ENCODE measurements at regions not wholly inside any gene's neighbourhood (a gene's known extent, or its start where the extent isn't known, plus 50 kb on each side); places are given as distances from the start of the nearest gene placed in this dataset.
"Not testable (repeated sequence)": the region's sequence is repeated elsewhere in the genome, so short reads cannot be mapped to it uniquely, and the experiment has no call there.

DNA sequence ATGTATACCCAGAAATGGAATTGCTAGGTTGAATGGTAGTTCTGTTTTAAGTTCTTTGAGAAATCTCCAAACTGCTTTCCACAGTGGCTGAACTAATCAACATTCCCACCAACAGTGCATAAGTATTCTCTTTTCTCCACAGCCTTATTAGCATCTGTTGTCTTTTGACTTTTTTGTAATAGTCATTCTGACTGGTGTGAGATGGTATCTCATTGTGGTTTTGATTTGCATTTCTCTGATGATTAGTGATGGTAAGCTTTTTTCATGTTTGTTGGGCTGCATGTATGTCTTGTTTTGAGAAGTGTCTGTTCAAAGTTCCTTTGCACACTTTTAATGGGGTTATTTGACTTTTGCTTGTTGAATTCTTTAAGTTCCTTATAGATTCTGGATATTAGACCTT lies 52.4 kb upstream of the EHHADH start:
- H3K9me3 ChIP-seq (ENCODE audit: control insufficient read depth, low read length), result peaks cover 37% of the 10 kb centered on the region
- H3K27ac Mint-ChIP-seq; H3K27me3 Mint-ChIP-seq (ENCODE audit: insufficient read depth); H3K9ac ChIP-seq (ENCODE audit: extremely low read depth, low read length, poor library complexity, severe bottlenecking); H3K4me1 ChIP-seq (ENCODE audit: control insufficient read depth, insufficient read depth, low read length); H3K27me3 ChIP-seq (ENCODE audit: control insufficient read depth, insufficient read depth, low read length, poor library complexity, severe bottlenecking); H3K4me3 ChIP-seq (ENCODE audit: low read length); DNase-seq; H3K27ac ChIP-seq (ENCODE audit: low read depth, low read length); H3K4me3 Mint-ChIP-seq; H3K36me3 ChIP-seq (ENCODE audit: control insufficient read depth, insufficient read depth, low read length); H3K4me1 Mint-ChIP-seq: not testable (repeated sequence)
- Mint-ChIP-seq H3K9me3 (peaks cover 37% of the 10 kb centered on the region), H3K36me3 (ENCODE audit: low read depth) (peaks cover 42% of the 10 kb centered on the region)

DNA sequence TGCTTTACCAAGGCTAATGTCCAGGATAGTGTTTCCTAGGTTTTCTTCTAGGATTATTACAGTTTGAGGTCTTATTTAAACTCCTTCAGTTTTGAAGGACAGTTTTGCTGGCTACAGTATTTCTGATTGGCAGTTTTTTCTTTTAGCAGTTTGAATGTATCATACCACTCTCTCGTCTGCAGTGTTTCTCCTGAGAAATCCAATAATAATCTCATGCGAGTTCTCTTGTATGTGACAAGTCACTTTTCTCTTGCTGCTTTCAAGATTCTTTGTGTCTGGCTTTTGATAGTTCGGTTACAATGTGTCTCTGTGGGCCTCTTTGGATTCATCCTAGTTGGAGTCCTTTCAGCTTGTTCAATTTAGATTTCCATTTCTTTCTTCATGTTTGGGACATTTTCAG lies 53.0 kb upstream of the EHHADH start:
- H3K27me3 Mint-ChIP-seq (ENCODE audit: insufficient read depth), result no peaks in the 10 kb centered on the region
- H3K4me3 Mint-ChIP-seq, result no peak overlapping the region
- H3K4me1 ChIP-seq (ENCODE audit: control insufficient read depth, insufficient read depth, low read length), result no peaks in the 10 kb centered on the region
- peaks cover 4% of the 10 kb centered on the region for H3K36me3 ChIP-seq (ENCODE audit: control insufficient read depth, insufficient read depth, low read length)
- H3K36me3 Mint-ChIP-seq (ENCODE audit: low read depth), result peaks cover 42% of the 10 kb centered on the region
- H3K27ac Mint-ChIP-seq, result no peak overlapping the region
- peaks cover 41% of the 10 kb centered on the region for H3K9me3 Mint-ChIP-seq
- H3K4me3 ChIP-seq (ENCODE audit: low read length), result no peak overlapping the region
- TF ChIP-seq, protein P1, sequence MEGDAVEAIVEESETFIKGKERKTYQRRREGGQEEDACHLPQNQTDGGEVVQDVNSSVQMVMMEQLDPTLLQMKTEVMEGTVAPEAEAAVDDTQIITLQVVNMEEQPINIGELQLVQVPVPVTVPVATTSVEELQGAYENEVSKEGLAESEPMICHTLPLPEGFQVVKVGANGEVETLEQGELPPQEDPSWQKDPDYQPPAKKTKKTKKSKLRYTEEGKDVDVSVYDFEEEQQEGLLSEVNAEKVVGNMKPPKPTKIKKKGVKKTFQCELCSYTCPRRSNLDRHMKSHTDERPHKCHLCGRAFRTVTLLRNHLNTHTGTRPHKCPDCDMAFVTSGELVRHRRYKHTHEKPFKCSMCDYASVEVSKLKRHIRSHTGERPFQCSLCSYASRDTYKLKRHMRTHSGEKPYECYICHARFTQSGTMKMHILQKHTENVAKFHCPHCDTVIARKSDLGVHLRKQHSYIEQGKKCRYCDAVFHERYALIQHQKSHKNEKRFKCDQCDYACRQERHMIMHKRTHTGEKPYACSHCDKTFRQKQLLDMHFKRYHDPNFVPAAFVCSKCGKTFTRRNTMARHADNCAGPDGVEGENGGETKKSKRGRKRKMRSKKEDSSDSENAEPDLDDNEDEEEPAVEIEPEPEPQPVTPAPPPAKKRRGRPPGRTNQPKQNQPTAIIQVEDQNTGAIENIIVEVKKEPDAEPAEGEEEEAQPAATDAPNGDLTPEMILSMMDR (conservative IDR thresholded peaks at IDR 0.05), result no peak
- 91 to 98% methylated on average over 2 to 3 of the region's 3 CpGs for WGBS, 2 experiments (ENCODE audit: insufficient coverage in 1 of 2, insufficient read length in 1 of 2)
- no peaks in the 10 kb centered on the region for H3K27me3 ChIP-seq (ENCODE audit: control insufficient read depth, insufficient read depth, low read length, poor library complexity, severe bottlenecking)
- peaks cover 40% of the 10 kb centered on the region for H3K9me3 ChIP-seq (ENCODE audit: control insufficient read depth, low read length)
- no peak overlapping the region for H3K9ac ChIP-seq (ENCODE audit: extremely low read depth, low read length, poor library complexity, severe bottlenecking)
- H3K4me1 Mint-ChIP-seq, result no peaks in the 10 kb centered on the region
- no peak for DNase-seq
- H3K27ac ChIP-seq (ENCODE audit: low read depth, low read length), result no peak overlapping the region

DNA sequence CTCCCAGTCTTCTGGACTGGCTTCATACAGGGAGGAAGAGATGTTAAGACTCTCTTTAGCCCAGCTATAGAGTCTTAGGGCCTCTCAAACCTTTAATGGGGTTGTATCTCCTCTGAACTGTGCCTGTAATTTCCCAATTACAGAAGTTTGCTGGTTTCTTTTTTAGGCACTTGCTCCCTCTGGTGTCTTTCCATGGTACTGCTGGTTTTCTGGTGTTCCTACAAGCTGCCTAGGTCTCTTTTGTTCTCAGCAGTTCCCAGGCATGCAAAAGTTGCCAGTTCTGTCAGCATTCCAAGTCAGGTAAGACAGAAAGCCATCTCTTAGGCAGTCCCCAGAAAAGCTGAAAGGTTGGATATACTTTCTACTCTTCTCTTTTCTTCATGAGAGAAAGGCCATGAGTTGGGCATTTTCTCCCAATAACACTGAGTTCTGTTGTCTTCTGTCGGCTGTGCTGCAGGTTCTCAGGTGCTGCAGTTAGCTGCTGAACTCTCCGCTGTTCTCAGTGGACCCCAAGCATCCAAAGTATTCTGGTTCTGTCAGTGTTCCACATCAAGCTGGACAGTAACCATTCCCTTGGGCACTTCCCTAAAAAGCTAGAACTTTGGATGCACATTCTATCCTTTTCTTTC lies 54.4 kb upstream of the EHHADH start:
- TF ChIP-seq, protein P1 (conservative IDR thresholded peaks at IDR 0.05), result peak; percentile 85
- no peaks in the 10 kb centered on the region for H3K27me3 Mint-ChIP-seq (ENCODE audit: insufficient read depth)
- WGBS, 2 experiments (ENCODE audit: insufficient coverage in 1 of 2, insufficient read length in 1 of 2), result 95 to 100% methylated on average over 2 of the region's 2 CpGs
- Histone ChIP-seq H3K27me3 (ENCODE audit: control insufficient read depth, insufficient read depth, low read length, poor library complexity, severe bottlenecking) (no peaks in the 10 kb centered on the region), H3K36me3 (ENCODE audit: control insufficient read depth, insufficient read depth, low read length) (peaks cover 4% of the 10 kb centered on the region), H3K9me3 (ENCODE audit: control insufficient read depth, low read length) (peaks cover 40% of the 10 kb centered on the region), H3K4me3 (ENCODE audit: low read length) (no peak overlapping the region), H3K4me1 (ENCODE audit: control insufficient read depth, insufficient read depth, low read length) (no peaks in the 10 kb centered on the region), H3K27ac (ENCODE audit: low read depth, low read length) (no peak overlapping the region), H3K9ac (ENCODE audit: extremely low read depth, low read length, poor library complexity, severe bottlenecking) (no peak overlapping the region)
- no peak overlapping the region for H3K4me3 Mint-ChIP-seq
- peaks cover 42% of the 10 kb centered on the region for H3K36me3 Mint-ChIP-seq (ENCODE audit: low read depth)
- DNase-seq, result peak; percentile 94
- peaks cover 41% of the 10 kb centered on the region for H3K9me3 Mint-ChIP-seq
- no peaks in the 10 kb centered on the region for H3K4me1 Mint-ChIP-seq
- H3K27ac Mint-ChIP-seq, result no peak overlapping the region

DNA sequence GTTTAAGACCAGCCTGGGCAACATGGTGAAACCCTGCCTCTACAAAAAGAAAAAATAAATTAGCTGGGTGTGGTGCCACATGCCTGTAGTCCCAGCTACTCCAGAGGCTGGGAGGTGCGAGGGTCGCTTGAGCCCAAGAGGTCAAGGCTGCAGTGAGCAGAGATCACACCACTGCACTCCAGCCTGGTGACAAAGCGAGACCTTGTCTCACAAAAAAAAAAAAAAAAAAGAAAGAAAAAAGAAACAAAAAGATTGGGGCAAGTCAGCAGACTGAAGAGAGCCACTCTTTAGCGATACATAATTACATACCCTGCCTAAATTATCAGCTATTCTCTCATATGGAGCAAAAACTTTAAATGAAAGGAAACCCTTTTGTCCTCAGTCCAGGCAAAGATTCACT lies 53.6 kb upstream of the MAP3K13 start:
- H3K4me3 ChIP-seq (ENCODE audit: low read length), result no peak overlapping the region
- H3K4me1 ChIP-seq (ENCODE audit: control insufficient read depth, insufficient read depth, low read length), result peaks cover 3% of the 10 kb centered on the region
- TF ChIP-seq, protein P1 (conservative IDR thresholded peaks at IDR 0.05), result no peak
- Mint-ChIP-seq H3K27me3 (ENCODE audit: insufficient read depth) (no peaks in the 10 kb centered on the region), H3K4me3 (no peak overlapping the region), H3K27ac (no peak overlapping the region), H3K9me3 (peaks cover 41% of the 10 kb centered on the region), H3K36me3 (ENCODE audit: low read depth) (peaks cover 42% of the 10 kb centered on the region), H3K4me1 (peaks cover 2% of the 10 kb centered on the region)
- H3K9ac ChIP-seq (ENCODE audit: extremely low read depth, low read length, poor library complexity, severe bottlenecking), result no peak overlapping the region
- H3K27ac ChIP-seq (ENCODE audit: low read depth, low read length), result no peak overlapping the region
- no peaks in the 10 kb centered on the region for H3K27me3 ChIP-seq (ENCODE audit: control insufficient read depth, insufficient read depth, low read length, poor library complexity, severe bottlenecking)
- WGBS, 2 experiments (ENCODE audit: insufficient coverage in 1 of 2, insufficient read length in 1 of 2), result 70% methylated on average over 4 of the region's 4 CpGs; no CpG with 5 or more reads in 1 of the 2 experiments
- peaks cover 4% of the 10 kb centered on the region for H3K36me3 ChIP-seq (ENCODE audit: control insufficient read depth, insufficient read depth, low read length)
- H3K9me3 ChIP-seq (ENCODE audit: control insufficient read depth, low read length), result peaks cover 40% of the 10 kb centered on the region
- no peak for DNase-seq
